ENCODE measurements at regions not wholly inside any gene's neighbourhood (a gene's known extent, or its start where the extent isn't known, plus 50 kb on each side); places are given as distances from the start of the nearest gene placed in this dataset.

DNA sequence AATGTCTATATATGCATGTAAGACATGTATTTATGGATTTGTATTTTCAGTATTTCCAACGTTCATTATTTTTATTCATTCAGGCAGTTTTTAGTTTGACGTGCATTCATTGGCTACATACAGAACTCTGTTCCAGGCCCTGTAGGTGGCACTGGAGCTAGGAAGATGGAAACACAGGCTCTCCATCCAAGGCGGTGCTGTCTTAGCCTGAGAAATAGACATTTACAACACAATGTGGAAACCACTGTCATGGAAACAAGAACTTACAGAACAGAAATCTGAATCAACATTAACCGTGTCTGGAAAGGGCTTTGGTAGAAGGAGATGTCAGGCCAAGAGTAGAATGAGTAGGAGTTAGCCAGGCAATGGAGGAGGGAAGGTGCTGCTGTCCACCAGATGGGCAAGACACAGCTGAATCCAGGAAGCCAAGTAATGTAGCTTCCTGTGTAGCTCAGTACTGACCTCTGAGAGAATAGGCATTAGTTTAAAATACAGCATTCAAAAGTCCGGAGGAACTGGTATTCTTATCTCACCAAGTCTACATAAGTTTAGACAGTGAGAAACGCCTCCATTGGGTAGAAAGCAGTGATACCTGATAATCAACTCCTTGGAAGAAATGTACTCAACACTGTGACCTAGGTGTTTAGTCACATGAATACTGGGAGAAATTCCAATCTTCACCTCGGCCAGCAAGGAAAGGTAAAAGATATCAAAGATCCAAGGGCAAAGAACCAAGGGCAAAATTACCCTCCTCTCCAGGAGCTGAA is 388.6 kb upstream of the CDH6 start:
- Histone ChIP-seq H3K9me2 (replicated peaks; ENCODE audit: control insufficient read depth, low read length) (no peaks in the 10 kb centered on the region), H3K4me2 (ENCODE audit: low read length) (no peak overlapping the region), H3K27ac (ENCODE audit: low read depth, low read length) (no peak overlapping the region), H3K79me2 (ENCODE audit: control insufficient read depth, low read length) (no peaks in the 10 kb centered on the region), H3K36me3 (ENCODE audit: control insufficient read depth, low read length) (no peaks in the 10 kb centered on the region), H3K4me3 (ENCODE audit: low read length) (no peak overlapping the region), H3K27me3 (ENCODE audit: control insufficient read depth, low read length) (no peaks in the 10 kb centered on the region), H4K20me1 (ENCODE audit: control insufficient read depth, insufficient read depth, low read depth, low read length) (no peaks in the 10 kb centered on the region), H3F3A (ENCODE audit: control insufficient read depth, insufficient read depth) (no peaks in the 10 kb centered on the region), H3K4me1 (ENCODE audit: control insufficient read depth, low read length) (no peaks in the 10 kb centered on the region), H3K9me3 (ENCODE audit: control insufficient read depth, insufficient read depth, low read length) (no peaks in the 10 kb centered on the region)
- no peak for TF ChIP-seq EZH2phosphoT487 (IDR thresholded peaks at IDR 0.05; ENCODE audit: borderline replicate concordance, low read length)
- TF ChIP-seq, protein P1, sequence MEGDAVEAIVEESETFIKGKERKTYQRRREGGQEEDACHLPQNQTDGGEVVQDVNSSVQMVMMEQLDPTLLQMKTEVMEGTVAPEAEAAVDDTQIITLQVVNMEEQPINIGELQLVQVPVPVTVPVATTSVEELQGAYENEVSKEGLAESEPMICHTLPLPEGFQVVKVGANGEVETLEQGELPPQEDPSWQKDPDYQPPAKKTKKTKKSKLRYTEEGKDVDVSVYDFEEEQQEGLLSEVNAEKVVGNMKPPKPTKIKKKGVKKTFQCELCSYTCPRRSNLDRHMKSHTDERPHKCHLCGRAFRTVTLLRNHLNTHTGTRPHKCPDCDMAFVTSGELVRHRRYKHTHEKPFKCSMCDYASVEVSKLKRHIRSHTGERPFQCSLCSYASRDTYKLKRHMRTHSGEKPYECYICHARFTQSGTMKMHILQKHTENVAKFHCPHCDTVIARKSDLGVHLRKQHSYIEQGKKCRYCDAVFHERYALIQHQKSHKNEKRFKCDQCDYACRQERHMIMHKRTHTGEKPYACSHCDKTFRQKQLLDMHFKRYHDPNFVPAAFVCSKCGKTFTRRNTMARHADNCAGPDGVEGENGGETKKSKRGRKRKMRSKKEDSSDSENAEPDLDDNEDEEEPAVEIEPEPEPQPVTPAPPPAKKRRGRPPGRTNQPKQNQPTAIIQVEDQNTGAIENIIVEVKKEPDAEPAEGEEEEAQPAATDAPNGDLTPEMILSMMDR (IDR thresholded peaks at IDR 0.05; ENCODE audit: low read depth, low read length, poor library complexity, severe bottlenecking), result no peak

DNA sequence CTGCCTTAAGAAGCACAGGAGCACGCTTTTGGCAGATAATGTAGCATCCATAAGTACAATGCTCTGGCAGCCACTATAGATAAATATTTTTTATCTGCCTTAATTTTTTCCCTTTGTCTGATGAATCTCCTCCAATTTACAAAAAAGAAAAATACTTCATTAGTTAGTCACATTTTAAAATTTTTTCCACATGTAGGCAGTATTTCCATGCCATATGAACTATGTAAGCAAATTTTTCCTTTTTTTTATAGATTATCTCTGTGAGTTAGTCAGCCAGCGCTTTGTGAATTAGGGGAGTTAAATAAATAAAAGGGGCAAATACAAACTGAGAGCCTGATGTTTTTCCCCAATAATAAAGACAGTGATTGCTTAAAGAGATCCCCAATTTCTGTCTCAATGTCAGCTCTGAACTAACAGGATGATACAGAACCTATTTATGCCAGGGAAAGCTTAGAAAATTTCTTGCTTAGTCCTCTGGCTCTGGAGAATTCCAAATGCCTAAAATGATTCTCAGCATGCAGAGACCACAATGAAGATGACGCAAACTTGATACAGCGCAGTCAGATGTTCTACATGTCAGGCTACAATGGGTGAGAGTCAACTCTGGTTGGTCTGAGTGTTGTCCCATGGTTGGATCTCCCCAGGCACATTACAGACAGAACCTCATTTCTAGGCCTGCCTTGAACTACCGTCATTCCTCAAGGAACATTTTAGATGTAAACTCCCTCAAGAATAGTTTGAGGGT is 390.4 kb upstream of the CDH6 start:
- Histone ChIP-seq H3K4me3 (ENCODE audit: low read length) (no peak overlapping the region), H3K9me3 (ENCODE audit: control insufficient read depth, insufficient read depth, low read length) (no peaks in the 10 kb centered on the region), H3K27me3 (ENCODE audit: control insufficient read depth, low read length) (no peaks in the 10 kb centered on the region), H3K27ac (ENCODE audit: low read depth, low read length) (no peak overlapping the region), H3K79me2 (ENCODE audit: control insufficient read depth, low read length) (no peaks in the 10 kb centered on the region), H3K4me2 (ENCODE audit: low read length) (no peak overlapping the region), H3K4me1 (ENCODE audit: control insufficient read depth, low read length) (no peaks in the 10 kb centered on the region), H3K9me2 (replicated peaks; ENCODE audit: control insufficient read depth, low read length) (no peaks in the 10 kb centered on the region), H3K36me3 (ENCODE audit: control insufficient read depth, low read length) (no peaks in the 10 kb centered on the region), H3F3A (ENCODE audit: control insufficient read depth, insufficient read depth) (no peaks in the 10 kb centered on the region), H4K20me1 (ENCODE audit: control insufficient read depth, insufficient read depth, low read depth, low read length) (no peaks in the 10 kb centered on the region)
- TF ChIP-seq, protein P1 (IDR thresholded peaks at IDR 0.05; ENCODE audit: low read depth, low read length, poor library complexity, severe bottlenecking), result no peak
- no peak for TF ChIP-seq EZH2phosphoT487 (IDR thresholded peaks at IDR 0.05; ENCODE audit: borderline replicate concordance, low read length)

DNA sequence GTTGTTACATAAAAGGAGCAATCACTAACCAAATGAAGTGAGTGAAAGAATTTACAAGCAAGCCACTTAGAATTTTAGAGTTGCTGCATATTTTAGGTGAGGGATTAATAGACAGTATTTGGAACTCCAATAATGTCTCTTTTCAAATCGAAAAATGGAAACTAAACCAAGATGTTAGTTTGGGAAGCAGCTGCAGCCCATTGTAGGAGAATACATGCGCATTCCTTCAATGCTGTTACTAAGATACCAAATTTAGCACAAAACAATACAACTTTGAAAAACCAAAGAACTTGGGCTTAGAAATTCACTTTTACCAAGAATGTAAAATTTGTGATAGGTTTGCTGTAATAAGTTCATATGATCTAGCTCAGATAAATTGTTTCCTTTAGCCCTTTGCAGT is 411.8 kb upstream of the CDH6 start:
- Histone ChIP-seq H3K9me3 (ENCODE audit: control insufficient read depth, insufficient read depth, low read length) (no peaks in the 10 kb centered on the region), H3K4me1 (ENCODE audit: control insufficient read depth, low read length) (no peaks in the 10 kb centered on the region), H3K79me2 (ENCODE audit: control insufficient read depth, low read length) (no peaks in the 10 kb centered on the region), H3K27me3 (ENCODE audit: control insufficient read depth, low read length) (no peaks in the 10 kb centered on the region), H3K4me2 (ENCODE audit: low read length) (no peak overlapping the region), H3K27ac (ENCODE audit: low read depth, low read length) (no peak overlapping the region), H3F3A (ENCODE audit: control insufficient read depth, insufficient read depth) (no peaks in the 10 kb centered on the region), H4K20me1 (ENCODE audit: control insufficient read depth, insufficient read depth, low read depth, low read length) (no peaks in the 10 kb centered on the region), H3K9me2 (replicated peaks; ENCODE audit: control insufficient read depth, low read length) (no peaks in the 10 kb centered on the region), H3K4me3 (ENCODE audit: low read length) (no peak overlapping the region), H3K36me3 (ENCODE audit: control insufficient read depth, low read length) (no peaks in the 10 kb centered on the region)
- TF ChIP-seq, protein P1 (IDR thresholded peaks at IDR 0.05; ENCODE audit: low read depth, low read length, poor library complexity, severe bottlenecking), result no peak
- no peak for TF ChIP-seq EZH2phosphoT487 (IDR thresholded peaks at IDR 0.05; ENCODE audit: borderline replicate concordance, low read length)
